ENCODE measurements at regions not wholly inside any gene's neighbourhood (a gene's known extent, or its start where the extent isn't known, plus 50 kb on each side); places are given as distances from the start of the nearest gene placed in this dataset.

GRCh38 chr7:418636-419280 is 100.9 kb downstream of the PDGFA start:
- no peaks in the 10 kb centered on the region for H3K4me1 ChIP-seq
- H3K36me3 ChIP-seq: no peaks in the 10 kb centered on the region
- no peak overlapping the region for H3K9ac ChIP-seq (ENCODE audit: low read depth in 2 of 2, low read length in 2 of 2)
- no peak for DNase-seq
- intact Hi-C loops (cut with DNase I): no loop called here
- H3K4me3 ChIP-seq: no peak overlapping the region
- no peaks in the 10 kb centered on the region for H3K9me3 ChIP-seq
- H3K27ac ChIP-seq: no peak overlapping the region
- H3K27me3 ChIP-seq: no peaks in the 10 kb centered on the region
- no peak for TF ChIP-seq CTCF (IDR thresholded peaks at IDR 0.05)

GRCh38 chr7:420142-421093 is 99.2 kb downstream of the PDGFA start:
- no peaks in the 10 kb centered on the region for H3K9me3 ChIP-seq
- no peaks in the 10 kb centered on the region for H3K27me3 ChIP-seq
- TF ChIP-seq CTCF (IDR thresholded peaks at IDR 0.05): no peak
- no peaks in the 10 kb centered on the region for H3K36me3 ChIP-seq
- DNase-seq: no peak
- no peaks in the 10 kb centered on the region for H3K4me1 ChIP-seq
- H3K27ac ChIP-seq: no peak overlapping the region
- intact Hi-C loops (cut with DNase I): no loop called here
- no peak overlapping the region for H3K9ac ChIP-seq (ENCODE audit: low read depth in 2 of 2, low read length in 2 of 2)
- no peak overlapping the region for H3K4me3 ChIP-seq

GRCh38 chr7:421136-421991 is 98.3 kb downstream of the PDGFA start:
- intact Hi-C loops (cut with DNase I): no loop called here
- H3K9ac ChIP-seq (ENCODE audit: low read depth in 2 of 2, low read length in 2 of 2): no peak overlapping the region
- DNase-seq: no peak
- TF ChIP-seq CTCF (IDR thresholded peaks at IDR 0.05): no peak
- no peaks in the 10 kb centered on the region for H3K27me3 ChIP-seq
- H3K4me3 ChIP-seq: no peak overlapping the region
- no peaks in the 10 kb centered on the region for H3K4me1 ChIP-seq
- no peaks in the 10 kb centered on the region for H3K36me3 ChIP-seq
- H3K27ac ChIP-seq: no peak overlapping the region
- no peaks in the 10 kb centered on the region for H3K9me3 ChIP-seq

- no peak for DNase-seq
- no peak for TF ChIP-seq CTCF (IDR thresholded peaks at IDR 0.05)
- no peaks in the 10 kb centered on the region for H3K36me3 ChIP-seq
- intact Hi-C loops (cut with DNase I): no loop called here
- no peak overlapping the region for H3K27ac ChIP-seq
- no peaks in the 10 kb centered on the region for H3K27me3 ChIP-seq
- H3K9me3 ChIP-seq: no peaks in the 10 kb centered on the region
- H3K9ac ChIP-seq (ENCODE audit: low read depth in 2 of 2, low read length in 2 of 2): no peak overlapping the region
- no peaks in the 10 kb centered on the region for H3K4me1 ChIP-seq
- H3K4me3 ChIP-seq: no peak overlapping the region
Measured at GRCh38 chr7:422191-422885, 97.3 kb downstream of the PDGFA start.

- no peaks in the 10 kb centered on the region for H3K9me3 ChIP-seq
- no peaks in the 10 kb centered on the region for H3K27me3 ChIP-seq
- no peak overlapping the region for H3K9ac ChIP-seq (ENCODE audit: low read depth in 2 of 2, low read length in 2 of 2)
- no peak for DNase-seq
- H3K27ac ChIP-seq: no peak overlapping the region
- no peaks in the 10 kb centered on the region for H3K4me1 ChIP-seq
- no peaks in the 10 kb centered on the region for H3K36me3 ChIP-seq
- intact Hi-C loops (cut with DNase I): no loop called here
- TF ChIP-seq CTCF (IDR thresholded peaks at IDR 0.05): no peak
- no peak overlapping the region for H3K4me3 ChIP-seq
Measured at GRCh38 chr7:422886-423225, 96.8 kb downstream of the PDGFA start.
